Nephron progenitor cell (in vitro differentiated cells): ENCODE measurements at regions not wholly inside any gene's neighbourhood (a gene's known extent, or its start where the extent isn't known, plus 50 kb on each side); places are given as distances from the start of the nearest gene placed in this dataset.

Experiments
- DNase-seq: peaks from one replicate; pipeline ENCODE4 v3.0.0; 2021
- H3K27ac Mint-ChIP-seq: 2 replicates; pipeline ENCODE4 v1.8.0; 2021; ENCODE audit warnings: mild to moderate bottlenecking, moderate library complexity, mixed read lengths
- H3K27me3 Mint-ChIP-seq: 2 replicates; pipeline ENCODE4 v1.8.0; 2021; ENCODE audit warnings: mild to moderate bottlenecking, low read depth, mixed read lengths; ENCODE audit not compliant: poor library complexity
- H3K36me3 Mint-ChIP-seq: 2 replicates; pipeline ENCODE4 v1.8.0; 2021; ENCODE audit warnings: low read depth, mixed read lengths
- H3K4me1 Mint-ChIP-seq: 2 replicates; pipeline ENCODE4 v1.8.0; 2021; ENCODE audit warnings: mixed read lengths
- H3K4me3 Mint-ChIP-seq: 2 replicates; pipeline ENCODE4 v1.8.0; 2021; ENCODE audit warnings: mild to moderate bottlenecking, moderate library complexity, mixed read lengths
- H3K9me3 Mint-ChIP-seq: 2 replicates; pipeline ENCODE4 v1.8.0; 2021; ENCODE audit warnings: mild to moderate bottlenecking, moderate library complexity, mixed read lengths
- TF ChIP-seq, protein P1 (sequence below): fragments of 200-600 bp; sonication (generic); IDR thresholded peaks from 2 replicates; pipeline ENCODE4 v1.5.0; 2021; ENCODE audit warnings: antibody characterized with exemption

DNA sequence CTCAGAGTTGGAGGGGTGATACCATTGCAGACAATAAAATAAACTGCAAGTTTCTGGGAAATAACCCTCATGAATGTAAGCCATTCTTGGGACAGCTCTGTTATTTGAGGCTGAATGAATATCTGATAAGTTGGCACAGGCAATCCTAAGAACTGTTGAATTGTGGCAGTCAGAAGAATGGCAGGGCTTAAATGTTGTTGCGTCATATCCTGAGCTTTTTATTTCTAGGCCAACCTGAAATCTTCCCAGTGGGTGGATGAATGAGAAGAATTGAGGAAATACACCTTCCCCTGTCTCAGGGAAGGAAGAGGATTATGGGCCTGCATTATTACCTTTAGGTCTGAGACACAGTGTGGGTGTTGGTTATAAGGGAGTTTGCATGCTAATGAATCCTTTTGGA is 64.4 kb upstream of the C4orf54 start:
- no peaks in the 10 kb centered on the region for H3K27me3 Mint-ChIP-seq
- H3K4me3 Mint-ChIP-seq, result no peak overlapping the region
- DNase-seq, result no peak
- H3K27ac Mint-ChIP-seq, result peak overlapping the region; percentile 9
- no peaks in the 10 kb centered on the region for H3K36me3 Mint-ChIP-seq
- TF ChIP-seq, protein P1, sequence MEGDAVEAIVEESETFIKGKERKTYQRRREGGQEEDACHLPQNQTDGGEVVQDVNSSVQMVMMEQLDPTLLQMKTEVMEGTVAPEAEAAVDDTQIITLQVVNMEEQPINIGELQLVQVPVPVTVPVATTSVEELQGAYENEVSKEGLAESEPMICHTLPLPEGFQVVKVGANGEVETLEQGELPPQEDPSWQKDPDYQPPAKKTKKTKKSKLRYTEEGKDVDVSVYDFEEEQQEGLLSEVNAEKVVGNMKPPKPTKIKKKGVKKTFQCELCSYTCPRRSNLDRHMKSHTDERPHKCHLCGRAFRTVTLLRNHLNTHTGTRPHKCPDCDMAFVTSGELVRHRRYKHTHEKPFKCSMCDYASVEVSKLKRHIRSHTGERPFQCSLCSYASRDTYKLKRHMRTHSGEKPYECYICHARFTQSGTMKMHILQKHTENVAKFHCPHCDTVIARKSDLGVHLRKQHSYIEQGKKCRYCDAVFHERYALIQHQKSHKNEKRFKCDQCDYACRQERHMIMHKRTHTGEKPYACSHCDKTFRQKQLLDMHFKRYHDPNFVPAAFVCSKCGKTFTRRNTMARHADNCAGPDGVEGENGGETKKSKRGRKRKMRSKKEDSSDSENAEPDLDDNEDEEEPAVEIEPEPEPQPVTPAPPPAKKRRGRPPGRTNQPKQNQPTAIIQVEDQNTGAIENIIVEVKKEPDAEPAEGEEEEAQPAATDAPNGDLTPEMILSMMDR, result no peak
- H3K4me1 Mint-ChIP-seq, result peaks cover 40% of the 10 kb centered on the region
- peaks cover 12% of the 10 kb centered on the region for H3K9me3 Mint-ChIP-seq

DNA sequence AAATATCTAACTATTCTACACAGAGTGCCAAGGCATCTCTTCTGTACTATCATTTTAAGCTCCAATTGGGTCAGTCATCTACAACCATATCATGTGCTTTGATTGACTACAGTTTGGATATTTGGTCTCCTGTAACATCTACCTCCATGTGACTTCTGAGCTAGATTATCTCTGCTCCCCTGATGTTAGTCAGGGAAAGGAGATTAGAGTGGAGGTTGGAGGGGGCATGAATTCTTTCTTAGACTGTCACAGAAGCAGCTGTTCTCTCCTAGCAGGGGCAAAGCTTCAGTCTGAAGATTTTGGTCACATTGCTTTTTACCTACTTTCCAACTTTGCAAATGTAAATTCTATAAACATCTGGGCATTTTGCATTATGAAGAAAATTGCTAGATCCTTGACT is 62.6 kb upstream of the C4orf54 start:
- H3K36me3 Mint-ChIP-seq, result no peaks in the 10 kb centered on the region
- peak overlapping the region; percentile 40 for H3K27ac Mint-ChIP-seq
- H3K4me3 Mint-ChIP-seq, result no peak overlapping the region
- H3K27me3 Mint-ChIP-seq, result no peaks in the 10 kb centered on the region
- TF ChIP-seq, protein P1, result no peak
- H3K9me3 Mint-ChIP-seq, result no peaks in the 10 kb centered on the region
- DNase-seq, result no peak
- H3K4me1 Mint-ChIP-seq, result peaks cover 40% of the 10 kb centered on the region

DNA sequence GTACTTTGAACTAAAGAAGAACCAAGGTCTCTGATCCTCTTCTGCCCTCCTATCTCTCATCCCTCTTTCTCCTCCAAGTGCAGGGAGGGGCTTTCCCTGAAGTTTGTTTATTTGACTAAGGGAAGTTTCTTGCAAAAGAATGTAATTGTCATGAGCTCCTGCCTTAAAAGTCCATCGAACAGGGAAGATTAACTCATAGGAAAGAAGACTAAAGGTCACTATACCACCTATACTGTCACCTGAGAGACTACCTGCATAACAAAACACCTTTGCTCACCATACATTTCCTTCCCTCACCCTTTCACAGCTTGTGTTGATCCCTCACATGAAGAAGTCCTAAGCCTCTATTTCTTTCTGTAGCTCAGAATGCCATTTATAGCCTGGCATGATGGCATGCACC is 59.4 kb upstream of the C4orf54 start:
- no peak for DNase-seq
- no peak overlapping the region for H3K4me3 Mint-ChIP-seq
- no peaks in the 10 kb centered on the region for H3K9me3 Mint-ChIP-seq
- H3K27me3 Mint-ChIP-seq, result no peaks in the 10 kb centered on the region
- H3K27ac Mint-ChIP-seq, result no peak overlapping the region
- TF ChIP-seq, protein P1, result no peak
- H3K4me1 Mint-ChIP-seq, result peaks cover 19% of the 10 kb centered on the region
- no peaks in the 10 kb centered on the region for H3K36me3 Mint-ChIP-seq

DNA sequence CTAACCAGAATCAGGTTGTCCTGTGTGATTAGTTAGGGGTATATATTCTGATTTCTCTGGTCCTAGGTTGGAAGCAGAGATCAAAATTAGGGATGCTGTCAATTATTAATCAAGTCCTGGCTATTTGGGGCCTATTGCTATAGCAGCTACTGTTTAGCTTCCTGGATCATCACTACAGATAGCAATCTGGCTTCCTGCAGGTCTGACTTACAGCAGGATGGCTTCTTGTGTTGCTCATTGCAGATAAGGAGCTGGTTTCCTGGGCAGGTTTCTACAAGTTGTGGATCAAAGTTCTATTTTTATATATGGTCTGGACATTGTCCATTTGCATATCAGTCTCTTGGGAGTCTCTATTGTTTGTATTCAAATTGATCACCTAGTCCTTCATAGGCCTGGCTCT is 57.7 kb upstream of the C4orf54 start:
- Mint-ChIP-seq H3K27me3 (peaks cover 3% of the 10 kb centered on the region), H3K36me3 (no peaks in the 10 kb centered on the region), H3K4me1 (peaks cover 10% of the 10 kb centered on the region), H3K9me3 (no peaks in the 10 kb centered on the region), H3K27ac (no peak overlapping the region), H3K4me3 (no peak overlapping the region)
- no peak for DNase-seq
- TF ChIP-seq, protein P1, result no peak

DNA sequence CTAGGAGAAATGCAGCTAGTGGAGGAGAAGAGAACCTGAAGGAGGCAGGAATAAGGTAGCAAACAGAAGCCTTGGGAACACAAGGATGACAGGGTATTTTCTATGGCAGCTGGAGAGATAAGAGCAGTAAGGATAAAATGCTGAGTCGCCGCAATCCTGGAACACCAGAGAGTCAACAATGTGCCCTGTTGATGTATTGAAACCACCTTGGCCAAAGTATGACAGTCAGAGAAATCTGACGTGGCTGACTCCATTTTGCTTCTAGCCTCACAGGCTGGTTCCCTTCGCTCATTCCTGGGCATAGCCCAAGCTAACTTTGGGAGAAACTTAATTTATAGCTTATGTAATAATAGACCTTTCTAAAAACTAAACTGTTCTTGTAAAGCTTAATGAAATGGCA is 56.6 kb upstream of the C4orf54 start:
- no peaks in the 10 kb centered on the region for H3K36me3 Mint-ChIP-seq
- no peaks in the 10 kb centered on the region for H3K4me1 Mint-ChIP-seq
- H3K27ac Mint-ChIP-seq, result no peak overlapping the region
- no peak for DNase-seq
- peaks cover 4% of the 10 kb centered on the region for H3K27me3 Mint-ChIP-seq
- TF ChIP-seq, protein P1, result no peak
- H3K4me3 Mint-ChIP-seq, result no peak overlapping the region
- H3K9me3 Mint-ChIP-seq, result no peaks in the 10 kb centered on the region

DNA sequence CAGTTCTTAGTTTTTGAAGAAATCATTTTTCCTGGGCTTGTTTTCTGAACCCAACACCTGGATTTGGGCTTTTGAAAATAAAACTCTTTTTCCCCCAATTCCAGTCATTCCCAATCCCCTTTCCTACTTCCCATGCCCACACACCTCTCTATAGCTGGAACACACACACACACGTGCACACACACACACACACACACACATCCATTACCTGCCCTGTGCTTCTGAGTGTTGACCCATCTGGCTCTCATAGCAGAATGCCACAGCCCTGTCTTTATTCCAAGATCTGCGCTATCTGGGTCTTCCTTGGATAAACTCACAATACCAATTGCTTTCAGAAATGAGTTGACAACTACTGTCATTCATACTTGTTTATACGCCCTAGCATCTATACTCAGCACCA is 54.9 kb upstream of the C4orf54 start:
- no peak overlapping the region for H3K27ac Mint-ChIP-seq
- H3K27me3 Mint-ChIP-seq, result peaks cover 6% of the 10 kb centered on the region
- H3K9me3 Mint-ChIP-seq, result no peaks in the 10 kb centered on the region
- H3K4me3 Mint-ChIP-seq, result no peak overlapping the region
- no peaks in the 10 kb centered on the region for H3K4me1 Mint-ChIP-seq
- H3K36me3 Mint-ChIP-seq, result no peaks in the 10 kb centered on the region
- TF ChIP-seq, protein P1, result no peak
- no peak for DNase-seq
